ENCODE measurements at regions not wholly inside any gene's neighbourhood (a gene's known extent, or its start where the extent isn't known, plus 50 kb on each side); places are given as distances from the start of the nearest gene placed in this dataset.
"Not testable (repeated sequence)": the region's sequence is repeated elsewhere in the genome, so short reads cannot be mapped to it uniquely, and the experiment has no call there.

DNA sequence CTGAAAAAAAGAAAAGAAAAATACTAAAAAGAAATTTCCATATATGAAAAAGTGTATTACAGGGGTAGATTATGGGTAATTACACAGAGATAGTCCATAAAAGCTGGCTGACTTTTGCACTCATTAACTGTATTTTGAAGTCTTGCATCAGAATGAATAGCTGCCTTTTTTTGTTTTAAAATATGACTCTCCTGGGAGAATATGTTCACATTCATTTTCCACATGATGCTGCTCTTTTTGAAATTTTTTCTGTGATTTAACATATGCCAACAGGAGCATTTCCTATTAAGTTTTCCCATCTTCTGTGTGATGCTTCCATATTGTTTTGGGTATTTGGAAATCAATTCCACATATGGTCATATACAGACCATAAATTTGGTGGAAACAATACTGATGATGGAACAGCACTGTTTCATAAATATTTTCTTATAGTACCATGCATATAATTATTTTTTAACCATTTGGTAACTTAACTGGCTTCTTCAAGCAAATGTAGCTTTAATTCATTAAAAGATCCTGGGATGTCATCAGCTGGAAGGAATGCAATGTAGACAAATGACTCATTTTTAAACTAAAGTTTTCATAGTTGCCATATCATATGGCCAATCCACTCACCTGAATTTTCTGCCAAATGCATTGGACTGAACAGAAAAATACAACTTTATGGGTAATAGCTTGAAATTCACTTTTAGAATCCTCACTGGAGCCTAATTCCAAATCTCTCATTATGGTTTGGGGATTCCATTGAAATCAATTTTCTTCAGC lies 313.9 kb upstream of the GLI3 start:
- no peak for DNase-seq

DNA sequence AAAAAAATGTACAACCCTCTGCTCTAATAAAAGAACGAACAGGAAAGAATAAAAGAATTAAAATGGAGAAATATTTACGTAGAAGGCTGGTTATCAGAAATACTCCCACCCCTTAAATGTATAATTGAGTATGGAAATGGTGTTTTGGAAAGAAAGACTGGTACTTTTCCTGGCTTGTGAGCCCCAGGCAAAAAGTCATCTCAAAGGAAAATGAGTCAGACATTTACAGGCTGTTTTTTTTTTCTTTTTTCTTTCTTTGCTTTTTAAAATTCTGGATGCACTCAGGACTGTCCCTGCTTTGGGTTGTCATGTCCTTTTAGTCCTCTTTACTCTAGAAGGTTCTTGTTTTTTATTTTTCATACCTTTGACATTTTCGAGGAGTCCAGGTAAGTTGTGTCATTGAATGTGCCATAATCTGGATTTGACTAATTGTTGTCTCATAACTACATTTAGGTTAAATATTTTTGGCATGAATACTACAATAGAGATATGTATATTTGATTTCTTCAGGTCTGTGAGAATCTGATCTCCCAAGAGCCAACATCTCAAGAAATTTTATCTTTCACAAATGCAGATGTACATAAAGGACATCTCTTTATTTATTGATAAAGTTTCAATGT lies 313.0 kb upstream of the GLI3 start:
- DNase-seq: no peak

DNA sequence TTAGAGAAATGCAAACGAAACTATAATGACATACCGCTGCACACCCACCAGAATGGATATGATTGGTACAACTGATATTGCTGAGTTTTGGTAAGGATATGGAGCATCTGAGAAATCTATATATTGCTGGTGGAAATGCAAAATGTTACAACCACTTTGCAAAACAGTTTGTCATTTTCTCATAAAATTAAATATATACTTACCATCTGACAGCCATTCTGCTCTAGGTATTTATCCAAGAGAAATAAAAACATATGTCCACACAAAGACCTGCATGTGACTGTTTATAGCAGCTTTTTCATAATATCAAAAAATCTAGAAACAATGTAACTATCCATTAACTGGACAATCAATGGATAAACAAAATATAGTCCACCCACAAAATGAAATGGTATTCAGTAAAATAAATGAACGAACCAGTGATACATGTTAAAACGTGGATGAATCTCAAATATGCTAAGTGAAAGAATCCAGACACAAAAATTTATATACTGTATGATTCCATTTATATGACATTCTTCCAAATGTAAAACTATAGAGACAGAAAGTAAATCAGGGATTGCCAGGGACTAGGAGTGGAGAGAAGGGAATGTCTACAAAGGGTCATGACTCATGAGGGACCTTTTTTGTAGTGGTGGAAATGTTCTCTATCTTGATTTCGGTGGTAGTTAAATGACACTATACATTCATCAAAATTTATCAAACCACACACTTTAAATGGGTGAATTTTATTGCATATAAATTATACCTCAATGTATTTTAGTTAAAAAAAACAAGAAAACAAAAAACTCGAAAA lies 312.0 kb upstream of the GLI3 start:
- DNase-seq: no peak

- no peak for DNase-seq
Observed at GRCh38 chr7:42545049-42545724, 308.2 kb upstream of the GLI3 start.

DNA sequence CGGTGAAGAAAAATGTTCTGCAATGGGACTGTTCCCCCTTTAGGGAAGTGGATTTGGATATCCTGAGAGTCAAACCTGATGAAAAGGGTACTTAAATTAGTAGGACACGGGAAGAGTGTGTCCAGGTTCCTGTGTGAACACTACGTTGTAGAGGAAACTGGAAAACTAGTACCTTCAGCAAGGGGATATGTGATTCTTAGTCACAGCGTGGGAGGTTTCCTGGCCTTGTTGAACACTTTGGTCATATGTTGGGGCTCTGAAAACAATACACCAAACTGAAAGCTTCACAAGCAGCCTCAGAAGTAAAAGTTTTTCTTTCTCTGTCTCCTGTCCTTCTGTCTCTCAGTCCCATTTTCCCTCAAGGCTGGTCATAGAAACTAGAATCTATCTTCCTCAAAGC lies 306.9 kb upstream of the GLI3 start:
- no peak for DNase-seq

DNA sequence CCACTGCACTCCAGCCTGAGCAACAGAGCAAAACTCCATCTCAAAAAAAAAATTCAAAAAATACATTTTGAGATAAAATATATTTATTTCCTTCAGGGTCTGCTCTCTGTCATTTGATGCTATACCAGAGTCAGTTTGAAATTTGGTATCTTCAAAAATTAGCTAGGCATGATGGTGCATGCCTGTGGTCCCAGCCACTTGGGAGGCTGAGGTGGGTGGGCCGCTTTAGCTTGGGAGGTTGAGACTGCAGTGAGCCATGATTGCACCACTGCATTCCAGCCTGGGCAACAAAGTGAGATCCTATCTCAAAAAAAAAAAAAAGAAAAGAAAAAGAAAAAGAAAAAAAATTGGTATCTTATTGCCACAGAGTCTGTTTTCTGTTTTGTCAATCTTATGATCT lies 305.4 kb upstream of the GLI3 start:
- not testable (repeated sequence) for DNase-seq

DNA sequence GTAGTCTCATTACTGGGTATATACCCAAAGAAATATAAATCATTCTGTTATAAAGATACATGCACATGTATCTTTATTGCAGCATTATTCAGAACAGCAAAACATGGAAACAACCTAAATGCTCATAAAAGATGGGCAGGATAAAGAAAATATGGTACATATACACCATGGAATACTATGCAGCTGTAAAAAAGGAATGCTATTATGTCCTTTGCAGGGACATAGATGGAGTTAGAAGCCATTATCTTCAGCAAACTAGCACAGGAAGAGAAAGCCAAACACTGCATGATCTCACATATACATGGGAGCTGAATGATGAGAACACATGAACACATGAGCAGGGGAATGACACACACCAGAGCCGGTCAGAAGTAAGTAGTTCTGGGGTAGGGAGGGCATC lies 297.4 kb upstream of the GLI3 start:
- DNase-seq: no peak

DNA sequence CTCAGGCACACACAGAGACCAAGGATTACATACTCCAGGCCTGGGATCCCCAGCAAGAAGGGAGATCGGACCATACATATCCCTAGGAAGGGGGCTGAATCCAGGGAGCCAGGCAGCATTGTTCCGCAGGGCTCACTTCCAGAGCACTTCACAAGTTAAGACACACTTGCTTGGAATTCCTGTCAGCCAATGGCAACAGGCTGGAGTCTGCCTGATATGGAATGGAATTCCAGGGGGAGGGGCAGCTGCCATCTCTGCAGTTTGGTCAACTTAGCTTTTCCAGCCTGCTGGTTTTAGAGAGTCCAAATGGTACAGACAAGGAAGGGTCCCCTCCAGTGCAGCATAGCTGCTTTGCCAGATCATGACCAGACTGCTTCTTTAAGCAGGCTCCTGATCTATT lies 290.0 kb upstream of the GLI3 start:
- DNase-seq: no peak

DNA sequence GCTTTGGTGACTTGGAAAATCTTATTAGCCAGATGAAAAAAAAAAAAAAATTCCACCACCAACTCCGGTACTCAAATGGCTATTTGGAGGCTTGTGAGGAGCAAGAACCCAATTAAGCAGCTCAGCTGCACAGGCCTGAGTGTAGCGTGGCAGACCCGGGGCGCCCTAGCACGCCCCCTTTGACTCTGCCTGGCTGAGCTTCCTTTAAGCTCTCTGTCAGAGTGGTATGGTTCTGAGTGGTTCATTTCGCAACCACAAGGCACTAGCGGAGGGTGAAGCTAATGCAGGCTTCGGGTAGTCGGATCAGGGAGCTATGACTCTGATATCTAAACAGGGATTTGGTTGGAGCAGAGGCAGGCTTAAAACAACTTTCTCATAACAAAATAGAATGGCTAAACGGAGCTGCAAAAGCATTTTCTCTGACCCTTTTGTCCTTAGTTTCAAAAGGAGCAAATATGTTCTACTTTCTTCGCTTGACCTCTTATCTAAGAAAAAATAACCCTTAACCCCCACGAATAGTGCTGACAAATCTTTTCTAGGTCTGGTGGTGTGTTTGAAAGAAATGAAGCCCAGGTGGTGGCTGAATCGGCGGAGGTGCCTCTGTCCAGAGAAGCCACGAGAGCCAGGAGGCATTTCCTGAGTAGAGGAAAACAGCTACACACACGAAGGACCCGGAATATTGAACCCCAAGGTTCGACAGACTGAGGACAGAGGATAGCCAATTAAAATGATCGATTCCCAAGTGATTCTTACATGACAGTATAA lies 285.4 kb upstream of the GLI3 start:
- DNase-seq: no peak

- DNase-seq: no peak
Observed at GRCh38 chr7:42511027-42511426, 274.0 kb upstream of the GLI3 start.

DNA sequence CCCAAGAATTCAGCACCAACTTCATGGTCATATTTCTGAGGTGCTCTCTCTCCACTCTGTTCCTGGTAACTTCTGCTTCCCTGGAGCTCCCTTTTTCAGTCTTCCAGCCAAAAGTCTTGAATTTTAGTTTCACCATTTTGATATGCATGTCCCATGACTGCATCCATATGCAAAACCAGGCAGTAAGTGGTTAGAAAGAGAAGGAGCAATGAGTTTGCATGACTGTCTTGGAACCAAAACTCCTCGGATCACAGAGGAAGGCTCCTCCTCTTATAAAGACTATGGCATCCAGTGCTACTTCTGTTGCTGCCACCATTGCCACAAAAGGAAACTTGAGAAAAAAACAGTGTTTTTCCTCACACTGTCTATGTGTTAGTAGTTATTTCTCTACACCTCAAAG lies 269.1 kb upstream of the GLI3 start:
- no peak for DNase-seq

DNA sequence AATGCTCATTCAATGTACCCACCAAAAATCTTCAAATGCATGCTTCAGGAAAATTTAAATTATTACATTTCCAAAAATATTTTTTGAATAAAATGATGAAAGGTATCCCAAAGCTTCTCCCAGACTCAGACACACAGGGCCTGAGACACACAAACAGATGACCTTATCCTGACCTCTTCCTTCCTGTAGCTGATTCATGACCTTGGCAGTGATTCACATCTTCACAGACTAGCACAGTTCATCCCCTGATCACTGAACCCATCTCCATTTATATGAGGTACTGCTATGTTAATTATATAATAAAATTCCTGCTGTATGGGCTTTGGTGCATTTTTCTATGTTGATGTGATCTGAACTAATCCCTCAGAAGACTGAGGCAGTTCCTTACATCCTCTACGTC lies 265.0 kb upstream of the GLI3 start:
- DNase-seq: no peak

- no peak for DNase-seq
Observed at GRCh38 chr7:42495256-42495655, 258.2 kb upstream of the GLI3 start.

DNA sequence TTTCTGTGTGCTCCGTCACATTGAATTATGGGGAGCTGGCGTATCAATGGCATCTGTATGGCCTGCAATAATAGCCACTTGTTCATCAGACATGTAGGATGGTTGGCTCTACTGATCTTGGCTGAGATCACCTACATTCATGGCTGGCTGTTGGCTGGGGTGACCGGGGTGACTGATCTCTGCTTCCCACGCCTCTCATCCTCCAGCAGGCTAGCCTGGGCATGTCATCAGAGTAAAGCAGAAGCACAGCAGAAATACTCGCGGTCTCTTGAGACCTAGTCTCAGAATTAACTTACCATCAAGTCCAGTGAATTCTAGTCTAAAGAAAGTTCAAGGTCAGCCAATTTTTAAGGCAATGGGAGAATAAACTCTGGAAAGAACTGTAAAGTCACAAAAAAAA lies 257.7 kb upstream of the GLI3 start:
- no peak for DNase-seq

- no peak for DNase-seq
Observed at GRCh38 chr7:42494199-42494710, 257.2 kb upstream of the GLI3 start.

DNA sequence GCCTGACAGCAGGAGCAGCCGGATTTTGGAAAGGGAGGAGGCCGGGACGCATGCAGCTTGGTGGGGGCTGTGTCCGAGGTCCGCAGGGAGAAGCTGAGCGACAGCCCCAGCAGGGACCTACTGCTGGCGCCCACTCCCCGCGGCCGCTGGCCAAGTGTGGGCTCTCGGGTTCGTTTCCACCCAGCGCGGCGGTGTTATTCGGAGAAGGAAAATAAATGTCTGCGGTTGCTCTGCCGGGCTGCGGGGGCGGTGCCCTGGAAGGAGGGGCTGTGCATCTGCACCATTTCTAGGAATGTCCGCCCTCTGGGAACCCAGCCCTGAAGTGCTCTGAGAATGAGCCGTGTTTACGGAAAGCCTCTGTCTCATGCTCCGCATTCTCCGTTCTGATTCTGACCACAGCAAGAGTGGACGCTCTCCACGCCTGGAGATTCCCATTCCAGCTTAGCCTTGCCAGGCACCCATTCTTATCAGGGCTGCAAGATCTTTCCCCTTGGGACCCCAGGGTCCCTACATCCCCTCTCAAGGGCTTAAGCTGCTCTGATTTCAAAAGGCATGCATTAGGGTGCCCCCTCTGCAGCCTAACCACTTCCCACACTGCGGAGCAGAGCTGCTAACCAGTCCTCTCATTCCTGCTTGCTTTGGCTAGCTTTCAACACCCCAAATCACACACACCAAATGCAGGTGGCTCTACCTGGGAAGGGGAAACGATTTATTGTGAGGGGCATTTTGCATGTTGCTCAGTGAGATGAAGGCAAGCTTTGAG lies 256.6 kb upstream of the GLI3 start:
- DNase-seq: no peak

DNA sequence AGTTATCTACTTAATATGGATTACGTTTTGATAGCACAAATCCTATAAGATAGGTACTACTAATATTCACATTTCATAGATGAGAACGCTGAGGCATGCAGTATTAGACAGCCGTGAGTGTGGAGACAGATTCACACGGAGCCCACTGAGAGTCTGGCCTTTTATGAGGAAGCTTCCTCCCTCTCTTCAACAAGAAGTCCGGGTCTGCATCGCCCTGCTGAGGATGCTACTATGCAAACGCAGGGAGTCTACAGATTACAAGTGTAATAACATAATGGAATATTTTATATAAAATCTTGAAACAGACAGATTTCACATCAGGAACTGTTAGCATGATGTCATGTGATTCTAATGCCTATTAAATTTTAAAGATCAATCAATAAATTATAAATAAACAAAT lies 255.9 kb upstream of the GLI3 start:
- no peak for DNase-seq

- no peak for DNase-seq
Observed at GRCh38 chr7:42491106-42491505, 254.1 kb upstream of the GLI3 start.

GRCh38 chr7:42489299-42489698 lies 252.3 kb upstream of the GLI3 start:
- DNase-seq: no peak

GRCh38 chr7:42485301-42485766 lies 248.3 kb upstream of the GLI3 start:
- no peak for DNase-seq

- no peak for DNase-seq
Observed at GRCh38 chr7:42483886-42484285, 246.9 kb upstream of the GLI3 start.
